ENCODE measurements at regions not wholly inside any gene's neighbourhood (a gene's known extent, or its start where the extent isn't known, plus 50 kb on each side); places are given as distances from the start of the nearest gene placed in this dataset.

- DNase-seq: no peak
These were observed 59.4 kb upstream of the ASIC2 start for GRCh38 chr17:33352526-33352925.

DNA sequence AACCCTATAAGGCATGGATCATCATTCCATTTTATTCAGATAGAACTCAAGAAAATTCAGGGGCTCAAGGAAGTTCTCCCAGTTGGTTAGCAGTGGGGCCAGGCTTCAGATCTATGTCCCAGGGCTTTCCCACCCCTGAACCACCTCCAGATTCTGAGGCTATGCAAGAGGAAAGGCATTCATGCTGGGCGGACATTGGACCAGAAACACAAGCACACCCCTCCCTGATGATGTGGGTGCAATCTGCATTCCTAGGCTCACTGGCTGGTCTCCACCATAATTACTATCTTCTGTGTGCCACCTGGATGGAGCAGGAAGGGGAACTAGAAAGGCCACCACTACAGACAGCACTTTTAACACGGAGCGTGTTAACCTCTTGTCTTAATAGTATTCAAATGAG, 63.2 kb upstream of the ASIC2 start:
- DNase-seq: no peak

GRCh38 chr17:33363475-33363874, 70.4 kb upstream of the ASIC2 start:
- no peak for DNase-seq

GRCh38 chr17:33366960-33367359, 73.9 kb upstream of the ASIC2 start:
- no peak for DNase-seq

DNA sequence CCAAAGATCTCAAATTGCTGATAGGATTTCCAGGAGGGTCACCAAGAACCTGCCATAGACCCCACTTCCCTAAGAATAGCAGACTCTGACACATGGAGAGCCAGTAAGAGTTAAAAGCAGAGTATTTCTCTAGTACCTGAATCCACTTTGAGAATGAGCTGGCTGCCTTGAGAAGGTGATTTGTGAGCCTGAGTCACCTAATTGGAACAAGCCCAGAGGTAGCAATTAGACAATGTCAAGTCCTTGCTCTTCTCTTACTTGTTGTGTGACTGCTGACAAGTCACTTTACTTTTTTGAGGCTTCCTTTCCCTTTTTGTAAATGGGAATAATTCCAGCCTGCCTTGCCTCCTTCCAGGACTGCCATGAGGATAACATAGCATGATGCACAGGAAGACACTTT, 76.1 kb upstream of the ASIC2 start:
- DNase-seq: no peak

DNA sequence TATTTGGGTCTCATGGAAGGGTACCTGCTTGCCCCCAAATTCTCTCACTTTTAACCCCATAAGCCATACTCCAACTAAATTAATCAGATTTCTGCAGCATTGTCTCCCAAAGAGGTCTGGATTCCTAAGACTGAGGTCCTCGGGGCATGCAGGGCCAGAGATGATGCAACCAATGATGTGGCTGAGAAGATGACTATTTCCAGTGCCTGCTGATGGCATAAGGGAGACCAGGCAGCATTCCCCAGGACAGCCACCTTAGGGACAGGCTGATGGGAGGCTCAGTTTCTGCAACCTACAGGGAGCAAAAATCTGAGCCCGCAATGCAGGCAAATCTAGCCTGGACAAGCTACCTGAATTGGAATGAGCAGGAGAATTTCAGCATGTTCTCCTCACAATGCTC, 76.8 kb upstream of the ASIC2 start:
- no peak for DNase-seq

GRCh38 chr17:33370401-33370800, 77.3 kb upstream of the ASIC2 start:
- no peak for DNase-seq

- DNase-seq: no peak
These were observed 78.3 kb upstream of the ASIC2 start for GRCh38 chr17:33371377-33371776.

GRCh38 chr17:33373273-33373672, 80.2 kb upstream of the ASIC2 start:
- no peak for DNase-seq

DNA sequence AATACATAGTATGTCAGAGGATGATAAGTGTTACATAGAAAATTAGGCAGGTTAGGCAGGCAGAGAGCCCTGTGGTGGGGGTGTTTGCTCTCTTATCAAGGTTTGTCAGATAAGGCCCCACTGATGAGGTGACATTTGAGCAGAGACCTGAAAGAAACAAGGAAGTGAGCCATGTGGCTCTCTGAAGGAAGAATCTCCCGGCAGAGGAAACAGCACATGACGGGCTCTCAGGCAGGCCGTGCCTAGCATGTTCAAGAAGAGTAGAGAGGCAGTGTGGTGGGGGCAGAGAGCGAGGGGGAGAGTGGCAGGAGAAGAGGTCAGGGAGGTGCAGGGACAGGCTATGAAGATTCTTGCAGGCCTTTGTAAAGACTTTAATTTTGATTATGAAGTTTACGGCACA, 82.0 kb upstream of the ASIC2 start:
- DNase-seq: no peak

DNA sequence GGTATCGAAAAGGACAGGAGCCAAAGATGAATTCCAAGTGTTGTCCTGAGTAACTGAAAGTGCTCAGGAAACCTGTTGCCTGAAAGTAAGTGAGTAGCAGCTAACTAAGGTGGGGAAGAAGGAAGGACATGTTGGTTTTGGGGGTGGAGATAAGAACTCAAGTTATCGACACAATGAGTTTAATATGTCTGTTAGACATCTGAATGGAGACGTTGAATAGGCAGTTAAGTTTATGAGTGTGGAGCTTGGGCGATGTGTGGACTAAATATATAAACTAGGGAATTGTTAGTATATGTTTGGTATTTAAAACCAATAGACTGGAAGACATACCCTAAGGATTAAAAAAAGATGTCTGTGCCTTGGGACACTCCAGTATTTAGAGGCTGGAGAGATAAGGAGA, 82.7 kb upstream of the ASIC2 start:
- no peak for DNase-seq

DNA sequence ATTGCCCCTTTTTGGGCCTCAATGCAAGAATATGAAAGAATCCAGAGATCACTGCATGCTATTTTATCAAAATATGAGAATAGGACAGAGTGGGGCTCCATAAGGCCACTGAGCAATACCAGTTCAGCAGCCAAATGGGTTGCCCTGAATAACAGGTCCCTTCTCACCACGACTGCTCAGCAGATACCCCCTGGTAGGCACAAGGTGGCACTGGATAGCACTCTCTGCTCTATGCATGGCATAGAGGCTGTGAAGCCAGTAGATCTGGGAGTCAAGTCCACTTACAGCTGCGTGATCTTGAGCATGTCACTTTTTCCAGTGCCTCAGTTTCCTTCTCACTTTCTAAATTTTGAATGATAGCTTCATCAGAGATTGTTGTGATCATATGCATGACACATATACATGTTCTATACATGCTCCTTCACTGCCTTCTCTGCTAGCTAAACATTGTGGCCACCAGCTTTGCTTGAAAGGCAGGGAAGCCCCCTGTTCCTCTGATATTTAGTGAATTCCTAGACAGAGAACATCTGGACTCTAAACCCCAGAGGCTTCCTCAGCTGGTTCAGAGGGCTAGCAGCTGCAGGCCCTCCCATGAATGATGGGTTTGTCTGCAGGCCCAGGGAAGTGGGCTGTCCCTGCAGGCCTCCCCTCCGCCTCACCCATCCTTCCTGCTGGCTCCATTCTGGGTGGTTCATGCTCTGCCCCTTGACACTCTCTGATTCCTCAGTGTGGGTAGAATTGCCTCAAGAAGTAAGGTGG, 84.9 kb upstream of the ASIC2 start:
- DNase-seq: no peak

DNA sequence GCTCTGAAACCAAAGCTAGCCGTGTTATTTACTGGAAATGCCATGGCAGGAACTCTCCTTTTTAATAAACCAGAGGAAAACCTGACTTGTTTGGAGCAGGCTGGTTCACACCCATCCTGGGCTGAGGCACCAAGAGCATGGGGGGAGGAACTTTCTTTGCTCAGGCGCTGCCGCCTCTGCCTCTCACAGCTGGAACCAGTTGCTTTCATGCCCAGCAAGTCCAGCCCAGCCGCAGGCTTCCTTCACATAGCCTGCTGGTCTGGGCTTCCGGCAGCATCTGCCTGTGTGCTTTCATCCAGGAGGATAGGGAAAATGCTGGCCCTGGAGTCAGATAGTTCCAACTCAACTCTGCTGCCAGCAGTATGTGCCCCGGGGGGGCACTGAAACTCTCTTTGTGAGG, 88.1 kb upstream of the ASIC2 start:
- DNase-seq: no peak

DNA sequence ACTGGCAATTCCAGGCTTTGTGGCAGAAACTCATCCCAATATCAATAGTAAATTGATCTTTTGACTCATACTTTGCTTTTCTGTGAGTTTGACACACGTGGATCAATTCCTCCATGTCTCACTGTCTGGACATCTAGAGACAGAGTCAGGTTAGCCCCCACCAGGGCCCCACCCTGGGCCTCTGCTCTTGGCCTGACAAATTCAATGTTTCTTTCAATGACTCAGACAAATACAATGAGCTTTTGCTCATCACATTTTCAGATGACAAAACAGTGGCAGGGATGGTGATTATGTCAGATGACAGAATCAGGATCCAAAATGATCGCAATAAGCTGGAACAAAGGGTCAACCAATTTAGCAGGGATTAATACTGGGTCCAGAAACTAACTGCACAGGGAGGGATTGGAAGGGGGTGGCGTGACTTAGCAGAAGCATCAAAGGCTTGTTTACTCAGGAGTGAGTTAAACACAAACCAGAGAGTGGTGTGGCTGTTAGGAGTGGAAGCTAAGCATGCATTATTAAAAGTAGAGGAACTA, 90.5 kb upstream of the ASIC2 start:
- no peak for DNase-seq

DNA sequence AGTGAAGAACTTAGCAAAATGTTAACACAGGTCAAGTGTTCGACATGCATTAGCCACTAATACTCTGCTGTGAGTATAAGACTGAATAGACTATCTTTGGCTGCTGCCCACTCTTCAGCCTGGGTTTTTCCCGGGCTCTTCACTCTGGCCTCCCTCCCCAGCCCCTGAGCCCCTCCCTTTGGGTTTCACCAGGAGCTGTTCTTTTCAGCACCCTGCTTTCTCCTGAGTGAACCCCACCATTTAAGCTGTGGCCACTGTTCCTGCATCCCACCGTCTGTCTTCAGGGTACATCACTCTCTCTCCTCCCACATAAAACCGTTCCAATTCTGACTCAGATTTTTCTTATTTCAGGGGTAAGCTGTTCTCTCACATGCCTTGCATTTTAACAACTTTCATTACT, 92.0 kb upstream of the ASIC2 start:
- no peak for DNase-seq

DNA sequence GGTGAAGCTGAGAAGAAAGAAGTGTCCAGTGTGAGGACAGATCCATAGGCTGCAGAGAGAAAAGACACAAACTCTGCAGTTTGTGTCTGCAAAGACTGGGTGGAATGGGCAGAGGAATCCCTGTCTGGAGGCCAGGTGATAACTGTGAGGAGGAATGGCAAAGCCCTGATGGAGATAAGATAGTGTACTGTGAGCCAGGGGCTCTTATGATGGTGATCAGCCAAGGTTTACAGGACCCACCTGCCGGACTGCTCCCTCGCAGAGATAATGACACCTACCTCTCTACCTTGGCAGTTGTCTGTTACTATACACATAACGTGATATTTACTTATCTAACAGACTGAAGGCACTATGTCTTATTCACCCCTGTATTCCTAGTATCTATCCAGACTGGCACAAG, 92.6 kb upstream of the ASIC2 start:
- DNase-seq: no peak

GRCh38 chr17:33387406-33387805, 94.3 kb upstream of the ASIC2 start:
- no peak for DNase-seq

DNA sequence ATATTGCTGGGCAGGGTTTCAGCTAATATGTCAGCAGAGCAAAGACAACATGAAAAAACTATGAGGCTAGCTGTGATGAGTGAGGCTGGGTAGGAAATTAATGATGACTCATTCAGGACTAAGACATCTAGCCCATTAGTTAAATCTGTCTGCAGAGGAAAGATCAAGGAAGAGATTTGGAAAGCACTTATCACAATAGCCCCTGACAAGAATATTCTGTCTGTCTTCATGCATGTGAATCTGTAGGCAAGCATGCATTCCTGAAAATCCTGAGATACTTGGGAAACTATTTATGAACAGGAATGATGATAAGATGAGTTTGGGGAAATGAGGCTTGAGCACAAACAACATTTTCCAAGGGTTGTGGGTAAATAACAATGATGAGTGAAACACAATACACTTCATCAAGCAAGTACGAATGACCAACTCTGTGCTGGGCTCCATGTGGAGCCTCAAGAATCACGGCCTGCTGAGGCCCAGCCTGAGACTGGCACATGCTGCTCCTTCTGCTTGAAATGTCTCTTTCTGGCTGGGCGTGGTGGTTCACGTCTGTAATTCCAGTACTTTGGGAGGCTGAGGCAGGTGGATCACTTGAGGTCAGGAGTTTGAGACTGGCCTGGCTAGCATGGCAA, 96.5 kb upstream of the ASIC2 start:
- DNase-seq: no peak

DNA sequence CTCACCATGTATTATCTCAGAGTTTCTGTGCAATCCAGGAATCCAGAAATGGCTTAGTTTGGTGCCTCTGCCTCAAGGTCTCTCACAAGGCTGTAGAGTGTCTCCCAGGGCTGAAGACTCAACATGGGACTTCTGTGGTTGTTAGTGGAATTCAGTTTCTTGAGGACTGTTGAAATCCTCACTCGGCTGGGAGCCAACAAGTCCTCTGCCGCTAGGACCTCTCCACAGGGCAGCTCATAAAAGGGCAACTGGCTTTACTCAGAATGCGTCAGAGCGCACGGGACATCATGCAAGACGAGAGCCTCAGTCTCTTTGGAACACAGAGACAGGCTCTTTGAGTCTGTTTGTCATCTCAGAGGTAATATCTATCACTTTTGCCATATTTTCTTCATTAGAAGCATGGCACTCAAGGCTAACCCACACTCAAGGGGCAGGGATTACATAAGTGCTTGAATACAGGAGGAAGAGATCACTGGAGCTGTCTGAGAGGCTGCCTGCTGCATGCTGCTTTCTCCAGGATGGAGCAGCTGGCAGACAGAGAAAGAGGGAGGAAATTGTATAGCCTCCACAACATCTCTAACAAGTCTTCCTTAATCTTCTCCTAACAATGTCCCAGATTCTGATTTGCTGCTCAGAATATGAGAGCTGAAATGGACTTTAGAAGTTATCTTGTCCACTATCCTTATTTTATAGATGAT, 97.5 kb upstream of the ASIC2 start:
- DNase-seq: no peak

- no peak for DNase-seq
These were observed 103.7 kb upstream of the ASIC2 start for GRCh38 chr17:33396818-33397217.

- DNase-seq: no peak
These were observed 105.3 kb upstream of the ASIC2 start for GRCh38 chr17:33398386-33398785.

- no peak for DNase-seq
These were observed 108.2 kb upstream of the ASIC2 start for GRCh38 chr17:33401249-33401648.

- no peak for DNase-seq
These were observed 110.1 kb upstream of the ASIC2 start for GRCh38 chr17:33403194-33403593.

Measured in NCI-H187 treated with DMSO at 0.1 percent for 48 hours (cell line).